Osteocyte (in vitro differentiated cells): ENCODE measurements at regions not wholly inside any gene's neighbourhood (a gene's known extent, or its start where the extent isn't known, plus 50 kb on each side); places are given as distances from the start of the nearest gene placed in this dataset.
A peak's percentile ranks its signal among the peaks of the same experiment; 100 is the strongest.

Experiments
- DNase-seq: peaks from one replicate; pipeline ENCODE4 v3.0.0; 2021; ENCODE audit warnings: mixed read lengths; ENCODE audit not compliant: unreplicated experiment; ENCODE audit errors: extremely low spot score
- H3K27ac Mint-ChIP-seq: one replicate; pipeline ENCODE4 v1.8.0; 2021; ENCODE audit warnings: mild to moderate bottlenecking, mixed read lengths; ENCODE audit not compliant: unreplicated experiment
- H3K27me3 Mint-ChIP-seq: one replicate; pipeline ENCODE4 v1.8.0; 2021; ENCODE audit warnings: mixed read lengths; ENCODE audit not compliant: unreplicated experiment
- H3K36me3 Mint-ChIP-seq: one replicate; pipeline ENCODE4 v1.8.0; 2021; ENCODE audit warnings: mixed read lengths; ENCODE audit not compliant: unreplicated experiment
- H3K4me1 Mint-ChIP-seq: one replicate; pipeline ENCODE4 v1.8.0; 2021; ENCODE audit warnings: mixed read lengths; ENCODE audit not compliant: unreplicated experiment
- H3K4me3 Mint-ChIP-seq: one replicate; pipeline ENCODE4 v1.8.0; 2021; ENCODE audit warnings: mild to moderate bottlenecking, moderate library complexity, mixed read lengths; ENCODE audit not compliant: unreplicated experiment
- H3K9me3 Mint-ChIP-seq: one replicate; pipeline ENCODE4 v1.8.0; 2021; ENCODE audit warnings: mixed read lengths; ENCODE audit not compliant: unreplicated experiment
- CTCF ChIP-seq: fragments of 200-600 bp; sonication (generic); IDR thresholded peaks from 2 replicates; pipeline ENCODE4 v1.5.0; 2021; ENCODE audit warnings: antibody characterized with exemption, mild to moderate bottlenecking, moderate library complexity

GRCh38 chr1:244280859-244281258, 170.8 kb downstream of the ADSS2 start:
- DNase-seq = no peak
- peaks cover 3% of the 10 kb centered on the region for H3K9me3 Mint-ChIP-seq
- H3K27me3 Mint-ChIP-seq = no peaks in the 10 kb centered on the region

GRCh38 chr1:244283772-244284171, 167.9 kb downstream of the ADSS2 start:
- H3K4me3 Mint-ChIP-seq = no peak overlapping the region
- H3K9me3 Mint-ChIP-seq = peaks cover 6% of the 10 kb centered on the region
- no peak overlapping the region for H3K27ac Mint-ChIP-seq
- H3K36me3 Mint-ChIP-seq = no peaks in the 10 kb centered on the region
- no peak for DNase-seq
- no peak for TF ChIP-seq CTCF
- no peaks in the 10 kb centered on the region for H3K27me3 Mint-ChIP-seq
- peaks cover 4% of the 10 kb centered on the region for H3K4me1 Mint-ChIP-seq

More at GRCh38 chr1:244280859-244281258, 170.8 kb downstream of the ADSS2 start:
- Mint-ChIP-seq H3K4me3 (no peak overlapping the region), H3K4me1 (peaks cover 10% of the 10 kb centered on the region), H3K27ac (no peak overlapping the region), H3K36me3 (no peaks in the 10 kb centered on the region)
- no peak for TF ChIP-seq CTCF

DNA sequence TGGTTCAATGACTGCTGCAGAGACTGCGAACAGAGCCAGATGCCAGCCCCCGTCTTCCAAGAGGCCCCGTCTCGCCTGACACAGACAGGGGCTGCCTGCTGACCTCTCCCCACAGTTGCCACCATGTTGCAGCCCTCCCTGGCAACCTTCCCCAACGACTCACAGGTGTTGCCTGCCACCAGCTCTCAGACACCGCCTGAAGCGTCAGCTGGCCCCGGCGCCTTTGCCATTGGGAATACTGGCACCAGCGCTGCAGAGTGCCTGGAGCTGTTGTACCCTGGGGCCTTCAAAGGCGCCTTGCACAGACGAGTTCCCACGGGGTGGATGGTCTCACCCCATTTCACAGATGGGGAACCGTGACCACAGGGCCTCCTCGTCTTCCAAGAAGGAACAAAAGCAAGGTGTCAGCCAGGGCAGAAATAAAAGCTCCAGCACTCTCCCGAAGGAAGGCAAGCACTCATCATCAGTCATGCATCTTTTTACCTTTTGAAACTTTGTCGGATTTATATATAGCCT, 167.0 kb downstream of the ADSS2 start:
- Mint-ChIP-seq H3K36me3 (no peaks in the 10 kb centered on the region), H3K27me3 (no peaks in the 10 kb centered on the region), H3K9me3 (peaks cover 6% of the 10 kb centered on the region), H3K27ac (no peak overlapping the region), H3K4me3 (no peak overlapping the region), H3K4me1 (peaks cover 4% of the 10 kb centered on the region)
- TF ChIP-seq CTCF = no peak
- peak; percentile 75 for DNase-seq

DNA sequence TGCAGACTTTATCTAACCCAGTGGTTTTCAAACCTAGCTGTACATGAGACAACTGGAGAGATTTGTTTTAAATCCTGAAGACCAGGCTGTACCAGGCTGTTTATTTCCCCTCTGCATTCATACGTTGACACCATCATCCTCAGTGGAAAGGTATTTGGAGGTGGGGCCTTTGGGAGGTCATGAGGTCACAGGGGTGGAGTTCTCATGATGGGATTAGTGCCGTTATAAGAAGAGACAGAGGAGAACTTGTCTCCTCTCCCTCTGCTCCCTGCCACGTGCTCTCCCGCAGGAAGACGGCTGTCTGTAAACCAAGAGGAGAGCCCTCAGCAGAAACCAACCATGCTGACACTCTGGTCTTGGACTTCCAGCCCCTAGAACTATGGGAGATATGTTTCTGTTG, 165.4 kb downstream of the ADSS2 start:
- no peak for DNase-seq
- H3K9me3 Mint-ChIP-seq = peaks cover 6% of the 10 kb centered on the region
- TF ChIP-seq CTCF = no peak
- no peaks in the 10 kb centered on the region for H3K4me1 Mint-ChIP-seq
- no peak overlapping the region for H3K27ac Mint-ChIP-seq
- no peaks in the 10 kb centered on the region for H3K27me3 Mint-ChIP-seq
- no peak overlapping the region for H3K4me3 Mint-ChIP-seq
- H3K36me3 Mint-ChIP-seq = no peaks in the 10 kb centered on the region

- H3K4me3 Mint-ChIP-seq = no peak overlapping the region
- no peaks in the 10 kb centered on the region for H3K27me3 Mint-ChIP-seq
- H3K9me3 Mint-ChIP-seq = peaks cover 6% of the 10 kb centered on the region
- no peak for TF ChIP-seq CTCF
- H3K27ac Mint-ChIP-seq = no peak overlapping the region
- H3K36me3 Mint-ChIP-seq = no peaks in the 10 kb centered on the region
- no peak for DNase-seq
- no peaks in the 10 kb centered on the region for H3K4me1 Mint-ChIP-seq
Measured at GRCh38 chr1:244287726-244288125, 164.0 kb downstream of the ADSS2 start.
